K562 (cell line): ENCODE measurements at regions not wholly inside any gene's neighbourhood (a gene's known extent, or its start where the extent isn't known, plus 50 kb on each side); places are given as distances from the start of the nearest gene placed in this dataset.

Source experiments
- ATAC-seq: fragments of 200-7000 bp; cut with Tn5 transposase; 3 replicates; pipeline ENCODE4 v1.9.1; 2020; ENCODE audit warnings: moderate library complexity
- BruUV-seq: library from RNA; stranded (reverse); fragments of 400-500 nt; replicated peaks from 2 replicates; lab custom pipeline; 2021; lab: Mats Ljungman, UMichigan
- CTCF ChIA-PET: fragments of 300-600 bp; formaldehyde crosslinking; extraction: SDS; loops from one replicate; lab custom pipeline; 2021; ENCODE audit warnings: low intra/inter-chr PET ratio; lab: Yijun Ruan, JAX
- POLR2A ChIA-PET: fragments of 300-600, 350-650 bp; sonication (Branson Sonifier 250); formaldehyde crosslinking; extraction: SDS; loops from one replicate; lab custom pipeline; 2021; ENCODE audit warnings: antibody characterized with exemption, inconsistent platforms; lab: Yijun Ruan, JAX
- DNase-seq, 4 experiments: peaks; one replicate each; pipeline versions ENCODE4 v3.0.0 to v3.0.0-alpha.2; 2011 to 2018; ENCODE audit warnings: low spot score in 3 of 4, mixed read lengths in 3 of 4; ENCODE audit errors: extremely low read depth in 1 of 4
- FAIRE-seq: peaks from 2 replicates; lab custom pipeline; 2011; peaks lifted over from hg19 to GRCh38; lab: Jason Lieb, UNC
- H2AFZ ChIP-seq: 2 replicates; pipeline ENCODE4 v1.6.0; 2011; ENCODE audit warnings: low read depth, low read length, control low read depth, inconsistent platforms
- H3K27ac ChIP-seq: fragments of 200-600 bp; 3 replicates; pipeline ENCODE4 v1.8.0; 2011; ENCODE audit warnings: low read depth, mild to moderate bottlenecking, control low read depth, inconsistent platforms, low read length, moderate library complexity, mixed read lengths; ENCODE audit errors: extremely low read depth
- H3K27me3 ChIP-seq, 2 experiments: fragments of 300-600 bp in 1 of 2; 2 replicates in 1 of 2; 3 replicates in 1 of 2; pipeline versions ENCODE4 v1.6.0 to v1.8.0; 2011; ENCODE audit warnings: inconsistent platforms in 2 of 2, low read length in 2 of 2, mild to moderate bottlenecking in 1 of 2, mixed read lengths in 1 of 2, moderate library complexity in 1 of 2; ENCODE audit not compliant: control insufficient read depth in 2 of 2, insufficient read depth in 2 of 2
- H3K36me3 ChIP-seq: fragments of 300-600 bp; 3 replicates; pipeline ENCODE4 v1.8.0; 2011; ENCODE audit warnings: mild to moderate bottlenecking, low read length, inconsistent platforms; ENCODE audit not compliant: control insufficient read depth, insufficient read depth
- H3K4me1 ChIP-seq, 2 experiments: fragments of 200-600 bp in 1 of 2; replicated peaks in 1 of 2; 2 replicates in 1 of 2; 3 replicates in 1 of 2; pipeline versions ENCODE4 v1.5.1 to v1.8.0; 2011; ENCODE audit warnings: inconsistent platforms in 2 of 2, low read length in 2 of 2, mild to moderate bottlenecking in 1 of 2, mixed read lengths in 1 of 2, moderate library complexity in 1 of 2; ENCODE audit not compliant: control insufficient read depth in 2 of 2, insufficient read depth in 2 of 2
- H3K4me2 ChIP-seq: 2 replicates; pipeline ENCODE4 v1.6.1; 2011; ENCODE audit warnings: low read length, control low read depth, inconsistent platforms, mixed read lengths; ENCODE audit not compliant: insufficient read depth
- H3K4me3 ChIP-seq: fragments of 200-600 bp; sonication (generic), shearing (Covaris generic); 2 replicates; pipeline ENCODE4 v1.5.1; 2016; ENCODE audit warnings: control low read depth, inconsistent platforms
- H3K79me2 ChIP-seq: fragments of 200-600 bp; 3 replicates; pipeline ENCODE4 v1.8.0; 2011; ENCODE audit warnings: low read length, inconsistent platforms; ENCODE audit not compliant: control insufficient read depth, insufficient read depth
- H3K9ac ChIP-seq, 2 experiments: 2 replicates each; pipeline versions ENCODE4 v1.6.0 to v1.6.1; 2011; ENCODE audit warnings: low read depth in 2 of 2, low read length in 2 of 2, control low read depth in 1 of 2, inconsistent platforms in 1 of 2, mild to moderate bottlenecking in 1 of 2, mixed read lengths in 1 of 2; ENCODE audit not compliant: insufficient read depth in 1 of 2
- H3K9me1 ChIP-seq: one replicate; pipeline ENCODE4 v1.6.0; 2011; ENCODE audit warnings: inconsistent platforms, mild to moderate bottlenecking, low read length, moderate library complexity; ENCODE audit not compliant: control insufficient read depth, insufficient read depth
- H3K9me3 ChIP-seq: replicated peaks from 2 replicates; pipeline ENCODE4 v1.5.1; 2011; ENCODE audit warnings: low read depth, low read length, inconsistent platforms; ENCODE audit not compliant: control insufficient read depth, insufficient read depth
- H4K20me1 ChIP-seq: replicated peaks from 2 replicates; pipeline ENCODE4 v1.6.1; 2011; ENCODE audit warnings: low read length, inconsistent platforms, mixed read lengths; ENCODE audit not compliant: control insufficient read depth, insufficient read depth
- CBFA2T2 ChIP-seq: fragments of 450-650 bp; conservative IDR thresholded peaks from 2 replicates; pipeline ENCODE4 v1.6.1; 2017; ENCODE audit warnings: mild to moderate bottlenecking
- ELF1 ChIP-seq: fragments of 200-800 bp; sonication (Bioruptor generic); IDR thresholded peaks from 2 replicates; pipeline ENCODE4 v1.6.1; 2016; ENCODE audit warnings: missing genetic modification characterization, missing compliant biosample characterization
- HMG20B ChIP-seq: fragments of 250-450 bp; sonication (Bioruptor Pico); IDR thresholded peaks from 2 replicates; pipeline ENCODE4 v1.5.0; 2021; ENCODE audit warnings: mild to moderate bottlenecking
- MTA3 ChIP-seq: fragments of 450-650 bp; formaldehyde crosslinking; IDR thresholded peaks from 2 replicates; pipeline ENCODE4 v1.6.1; 2017; ENCODE audit warnings: mild to moderate bottlenecking, borderline replicate concordance
- MXI1 ChIP-seq: IDR thresholded peaks from 2 replicates; pipeline ENCODE4 v1.6.1; 2011; ENCODE audit warnings: low read depth, mild to moderate bottlenecking, improper control_type of control experiment, low read length
- NCOR1 ChIP-seq: fragments of 450-650 bp; IDR thresholded peaks from 2 replicates; pipeline ENCODE4 v1.6.1; 2016; ENCODE audit warnings: mild to moderate bottlenecking, moderate library complexity
- PYGO2 ChIP-seq: fragments of 450-650 bp; IDR thresholded peaks from 2 replicates; pipeline ENCODE4 v1.6.1; 2016; ENCODE audit warnings: mild to moderate bottlenecking, missing genetic modification characterization, moderate library complexity, missing compliant biosample characterization
- RBM14 ChIP-seq: fragments of 200-400 bp; formaldehyde crosslinking; IDR thresholded peaks from 2 replicates; pipeline ENCODE4 v1.6.1; 2018; ENCODE audit warnings: low read depth, mild to moderate bottlenecking, low read length, moderate library complexity, borderline replicate concordance; ENCODE audit not compliant: insufficient read depth
- RBM25 ChIP-seq: fragments of 200-400 bp; formaldehyde crosslinking; IDR thresholded peaks from 2 replicates; pipeline ENCODE4 v1.6.1; 2018; ENCODE audit warnings: low read length, low read depth, moderate library complexity; ENCODE audit not compliant: severe bottlenecking
- SIRT6 ChIP-seq: IDR thresholded peaks from one replicate; pipeline ENCODE4 v1.6.1; 2012; ENCODE audit warnings: low read depth, mild to moderate bottlenecking, control low read depth, inconsistent platforms, low read length, moderate library complexity
- SMAD4 ChIP-seq: fragments of 250-450 bp; sonication (Bioruptor Pico); conservative IDR thresholded peaks from 2 replicates; pipeline ENCODE4 v1.8.0; 2021; ENCODE audit warnings: inconsistent platforms, mild to moderate bottlenecking, moderate library complexity
- STAT5B ChIP-seq: fragments of 250-450 bp; sonication (Bioruptor Pico); IDR thresholded peaks from 2 replicates; pipeline ENCODE4 v1.8.0; 2021; ENCODE audit warnings: mild to moderate bottlenecking, inconsistent platforms
- TFAM ChIP-seq: fragments of 250-450 bp; sonication (Bioruptor Pico); conservative IDR thresholded peaks from 2 replicates; pipeline ENCODE4 v1.5.0; 2021; ENCODE audit warnings: mild to moderate bottlenecking, moderate library complexity
- ZNF589 ChIP-seq: fragments of 200-800 bp; sonication (Bioruptor generic); IDR thresholded peaks from 2 replicates; pipeline ENCODE4 v1.6.1; 2016; ENCODE audit warnings: low read depth, missing genetic modification characterization, missing compliant biosample characterization
- ZNF778 ChIP-seq: fragments of 450-650 bp; formaldehyde crosslinking; IDR thresholded peaks from 2 replicates; pipeline ENCODE4 v1.4.0; 2020; ENCODE audit warnings: mild to moderate bottlenecking, moderate library complexity
- WGBS: fragments of 100-300 bp; shearing (Covaris generic); methylation state at CpG from one replicate; pipeline ENCODE4 v1.1.6; 2016; ENCODE audit warnings: low coverage, mixed read lengths; ENCODE audit not compliant: insufficient coverage; ENCODE audit errors: missing lambda C conversion rate; 5-methylcytosine and 5-hydroxymethylcytosine counted together
- in situ Hi-C: fragments of 300-500 bp; cut with MboI; formaldehyde crosslinking; loops from 4 replicates; pipeline ENCODE4 v1.15.0; 2018; ENCODE audit warnings: inconsistent platforms, mixed read lengths
- intact Hi-C: fragments of 100-400 bp; cut with micrococcal nuclease; formaldehyde crosslinking; loops from 2 replicates; pipeline ENCODE4 v1.14.2; 2022
- TF ChIP-seq, protein P1 (sequence below), 3 experiments: fragments of 200-800 bp in 1 of 3; sonication (Bioruptor generic) in 1 of 3; sonication (generic) in 1 of 3; formaldehyde crosslinking in 1 of 3; IDR thresholded peaks; 2 replicates each; pipeline versions ENCODE4 v1.6.1 to v1.8.0; 2016 to 2022; ENCODE audit warnings: mild to moderate bottlenecking in 2 of 3, missing compliant biosample characterization in 2 of 3, missing genetic modification characterization in 2 of 3, missing genetic modification reagents in 1 of 3
- TF ChIP-seq, protein P2 (sequence below): sonication (generic); formaldehyde crosslinking; IDR thresholded peaks from 2 replicates; pipeline ENCODE4 v1.8.1; 2023; ENCODE audit warnings: mild to moderate bottlenecking, missing genetic modification reagents
- TF ChIP-seq, protein P3 (sequence below): sonication (generic); formaldehyde crosslinking; IDR thresholded peaks from 2 replicates; pipeline ENCODE4 v1.4.0; 2020; ENCODE audit warnings: mild to moderate bottlenecking, missing genetic modification reagents

DNA sequence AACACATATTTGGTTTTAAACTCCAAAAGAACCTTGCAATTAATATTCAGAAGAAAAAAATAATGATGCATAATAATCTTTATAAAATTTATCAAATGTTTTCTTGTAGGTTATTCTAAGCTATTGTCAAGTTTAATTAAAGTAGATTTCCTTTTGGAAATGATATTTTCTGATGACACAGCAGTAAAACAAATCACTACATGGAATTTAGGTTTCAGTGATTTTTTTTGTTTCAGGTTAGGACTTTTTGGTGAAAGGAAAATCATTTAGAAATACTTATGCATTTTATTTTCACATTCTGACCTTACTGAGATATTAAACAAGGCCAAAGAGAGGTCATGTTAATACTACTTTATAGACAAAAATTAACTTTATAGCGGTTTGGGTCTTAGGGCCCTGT lies 1067.2 kb downstream of the TMTC2 start (continued):
- TF ChIP-seq, protein P1, sequence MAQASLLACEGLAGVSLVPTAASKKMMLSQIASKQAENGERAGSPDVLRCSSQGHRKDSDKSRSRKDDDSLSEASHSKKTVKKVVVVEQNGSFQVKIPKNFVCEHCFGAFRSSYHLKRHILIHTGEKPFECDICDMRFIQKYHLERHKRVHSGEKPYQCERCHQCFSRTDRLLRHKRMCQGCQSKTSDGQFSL (CRISPR knock-in tag; IDR thresholded peaks at IDR 0.05): no peak
- TF ChIP-seq, protein P1 (tag; IDR thresholded peaks at IDR 0.05): no peak

DNA sequence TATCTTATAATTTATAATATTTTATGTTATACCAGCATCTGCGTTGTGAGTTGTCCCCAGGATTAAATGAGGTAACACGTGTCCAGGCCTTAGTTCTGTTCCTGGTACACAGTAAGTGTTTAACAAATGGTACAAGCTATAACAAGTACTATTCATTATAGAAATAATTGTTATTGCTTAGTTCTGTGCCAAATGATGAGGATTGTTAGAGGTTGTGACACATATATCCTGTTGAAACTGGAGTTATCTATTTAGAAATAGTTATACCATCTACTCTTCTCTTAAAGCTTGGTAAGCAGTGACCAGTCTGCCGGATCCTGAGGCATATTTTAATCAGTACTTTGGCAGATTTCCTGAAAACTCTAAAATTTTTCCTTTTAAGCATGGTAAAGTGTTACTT lies 1066.5 kb downstream of the TMTC2 start:
- BruUV-seq: no TSS peak
- Histone ChIP-seq H2AFZ (no peak overlapping the region), H3K27ac (no peak overlapping the region), H3K27me3 (no peaks in the 10 kb centered on the region), H3K4me1 (no peaks in the 10 kb centered on the region), H4K20me1 (no peaks in the 10 kb centered on the region), H3K9me1 (no peaks in the 10 kb centered on the region), H3K4me2 (no peak overlapping the region), H3K9me3 (no peaks in the 10 kb centered on the region), H3K4me3 (no peak overlapping the region), H3K9ac (no peak overlapping the region), H3K79me2 (no peaks in the 10 kb centered on the region), H3K36me3 (no peaks in the 10 kb centered on the region)
- intact Hi-C loops (no loop called here), in situ Hi-C loops (no loop called here)
- ChIA-PET CTCF (no interaction called here), POLR2A (no interaction called here)
- no peak for FAIRE-seq
- no peak for DNase-seq
- no peak for ATAC-seq
- WGBS: 0% methylated on average over 3 of the region's 3 CpGs
- TF ChIP-seq PYGO2 (tag): no peak
- no peak for TF ChIP-seq HMG20B (CRISPR knock-in tag)
- TF ChIP-seq TFAM (CRISPR knock-in tag): no peak
- TF ChIP-seq STAT5B (CRISPR knock-in tag): no peak
- TF ChIP-seq ELF1 (tag): no peak
- TF ChIP-seq MTA3: no peak
- TF ChIP-seq, protein P2, sequence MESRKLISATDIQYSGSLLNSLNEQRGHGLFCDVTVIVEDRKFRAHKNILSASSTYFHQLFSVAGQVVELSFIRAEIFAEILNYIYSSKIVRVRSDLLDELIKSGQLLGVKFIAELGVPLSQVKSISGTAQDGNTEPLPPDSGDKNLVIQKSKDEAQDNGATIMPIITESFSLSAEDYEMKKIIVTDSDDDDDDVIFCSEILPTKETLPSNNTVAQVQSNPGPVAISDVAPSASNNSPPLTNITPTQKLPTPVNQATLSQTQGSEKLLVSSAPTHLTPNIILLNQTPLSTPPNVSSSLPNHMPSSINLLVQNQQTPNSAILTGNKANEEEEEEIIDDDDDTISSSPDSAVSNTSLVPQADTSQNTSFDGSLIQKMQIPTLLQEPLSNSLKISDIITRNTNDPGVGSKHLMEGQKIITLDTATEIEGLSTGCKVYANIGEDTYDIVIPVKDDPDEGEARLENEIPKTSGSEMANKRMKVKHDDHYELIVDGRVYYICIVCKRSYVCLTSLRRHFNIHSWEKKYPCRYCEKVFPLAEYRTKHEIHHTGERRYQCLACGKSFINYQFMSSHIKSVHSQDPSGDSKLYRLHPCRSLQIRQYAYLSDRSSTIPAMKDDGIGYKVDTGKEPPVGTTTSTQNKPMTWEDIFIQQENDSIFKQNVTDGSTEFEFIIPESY (CRISPR knock-in tag): no peak
- no peak for TF ChIP-seq RBM25
- TF ChIP-seq ZNF778 (CRISPR knock-in tag): no peak
- TF ChIP-seq CBFA2T2: no peak
- no peak for TF ChIP-seq NCOR1
- TF ChIP-seq, protein P3, sequence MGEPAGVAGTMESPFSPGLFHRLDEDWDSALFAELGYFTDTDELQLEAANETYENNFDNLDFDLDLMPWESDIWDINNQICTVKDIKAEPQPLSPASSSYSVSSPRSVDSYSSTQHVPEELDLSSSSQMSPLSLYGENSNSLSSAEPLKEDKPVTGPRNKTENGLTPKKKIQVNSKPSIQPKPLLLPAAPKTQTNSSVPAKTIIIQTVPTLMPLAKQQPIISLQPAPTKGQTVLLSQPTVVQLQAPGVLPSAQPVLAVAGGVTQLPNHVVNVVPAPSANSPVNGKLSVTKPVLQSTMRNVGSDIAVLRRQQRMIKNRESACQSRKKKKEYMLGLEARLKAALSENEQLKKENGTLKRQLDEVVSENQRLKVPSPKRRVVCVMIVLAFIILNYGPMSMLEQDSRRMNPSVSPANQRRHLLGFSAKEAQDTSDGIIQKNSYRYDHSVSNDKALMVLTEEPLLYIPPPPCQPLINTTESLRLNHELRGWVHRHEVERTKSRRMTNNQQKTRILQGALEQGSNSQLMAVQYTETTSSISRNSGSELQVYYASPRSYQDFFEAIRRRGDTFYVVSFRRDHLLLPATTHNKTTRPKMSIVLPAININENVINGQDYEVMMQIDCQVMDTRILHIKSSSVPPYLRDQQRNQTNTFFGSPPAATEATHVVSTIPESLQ (CRISPR knock-in tag): no peak
- no peak for TF ChIP-seq SMAD4 (CRISPR knock-in tag)
- no peak for TF ChIP-seq RBM14
- TF ChIP-seq MXI1: no peak
- no peak for TF ChIP-seq ZNF589 (CRISPR knock-in tag)
- TF ChIP-seq SIRT6: no peak
